K562 (cell line): ENCODE measurements at regions not wholly inside any gene's neighbourhood (a gene's known extent, or its start where the extent isn't known, plus 50 kb on each side); places are given as distances from the start of the nearest gene placed in this dataset.

Experiments used
- REST ChIP-seq, 2 experiments: fragments of 450-650 bp; formaldehyde crosslinking in 1 of 2; IDR thresholded peaks; 2 replicates each; pipeline versions ENCODE4 v1.4.0 to v1.6.1; 2014 to 2020; ENCODE audit warnings: mild to moderate bottlenecking in 2 of 2, borderline replicate concordance in 1 of 2, low read depth in 1 of 2
- ZNF165 ChIP-seq: fragments of 250-450 bp; sonication (Bioruptor Pico); IDR thresholded peaks from 2 replicates; pipeline ENCODE4 v1.4.0; 2020; ENCODE audit warnings: borderline replicate concordance
- TF ChIP-seq, protein P1 (sequence below), 3 experiments: IDR thresholded peaks in 2 of 3; conservative IDR thresholded peaks in 1 of 3; 2 replicates each; pipeline ENCODE4 v1.5.1; 2011 to 2012; ENCODE audit warnings: low read length in 3 of 3, mild to moderate bottlenecking in 3 of 3, control low read depth in 2 of 3, improper control_type of control experiment in 1 of 3, inconsistent platforms in 1 of 3, low read depth in 1 of 3, mixed read lengths in 1 of 3, moderate library complexity in 1 of 3; ENCODE audit not compliant: insufficient read depth in 2 of 3

DNA sequence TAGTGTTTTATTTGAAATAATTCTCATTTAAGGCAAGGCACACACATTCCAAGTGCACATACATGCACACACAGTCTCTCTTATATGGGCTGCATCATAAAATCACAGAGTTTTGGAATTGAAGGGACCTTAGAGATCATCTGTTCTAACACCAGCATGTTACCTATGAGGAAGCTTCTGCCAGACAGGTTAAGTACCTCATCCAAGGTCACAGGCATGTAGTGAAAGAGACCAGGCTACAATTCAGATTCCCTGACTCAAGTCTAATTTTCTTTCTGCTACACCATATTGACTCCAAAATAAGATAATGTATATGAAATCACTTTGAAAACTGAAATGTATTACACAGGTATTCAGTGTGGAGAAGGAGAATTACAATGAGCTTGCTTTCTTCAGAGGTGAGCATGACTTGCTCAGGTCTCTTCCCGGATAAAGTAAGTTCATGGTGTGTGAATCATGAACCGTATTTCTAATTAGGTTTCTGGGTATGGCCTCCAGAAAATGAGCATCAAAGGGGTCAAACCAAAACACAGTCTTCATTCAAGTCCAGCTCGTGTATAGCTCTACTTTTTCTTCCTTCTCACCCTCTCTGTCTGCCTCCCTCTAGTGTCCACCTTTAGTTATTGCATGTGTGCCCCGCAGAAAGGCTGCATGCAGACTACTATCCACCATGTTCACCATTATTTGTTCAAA, 411.9 kb downstream of the FUT8 start (continued):
- TF ChIP-seq REST (IDR thresholded peaks at IDR 0.05; ENCODE audit: borderline replicate concordance) (peak; percentile 51; the same call in 1 of the 2 replicates), REST (CRISPR knock-in tag; IDR thresholded peaks at IDR 0.05; ENCODE audit: low read depth) (no peak), ZNF165 (CRISPR knock-in tag) (no peak)
- TF ChIP-seq, protein P1, sequence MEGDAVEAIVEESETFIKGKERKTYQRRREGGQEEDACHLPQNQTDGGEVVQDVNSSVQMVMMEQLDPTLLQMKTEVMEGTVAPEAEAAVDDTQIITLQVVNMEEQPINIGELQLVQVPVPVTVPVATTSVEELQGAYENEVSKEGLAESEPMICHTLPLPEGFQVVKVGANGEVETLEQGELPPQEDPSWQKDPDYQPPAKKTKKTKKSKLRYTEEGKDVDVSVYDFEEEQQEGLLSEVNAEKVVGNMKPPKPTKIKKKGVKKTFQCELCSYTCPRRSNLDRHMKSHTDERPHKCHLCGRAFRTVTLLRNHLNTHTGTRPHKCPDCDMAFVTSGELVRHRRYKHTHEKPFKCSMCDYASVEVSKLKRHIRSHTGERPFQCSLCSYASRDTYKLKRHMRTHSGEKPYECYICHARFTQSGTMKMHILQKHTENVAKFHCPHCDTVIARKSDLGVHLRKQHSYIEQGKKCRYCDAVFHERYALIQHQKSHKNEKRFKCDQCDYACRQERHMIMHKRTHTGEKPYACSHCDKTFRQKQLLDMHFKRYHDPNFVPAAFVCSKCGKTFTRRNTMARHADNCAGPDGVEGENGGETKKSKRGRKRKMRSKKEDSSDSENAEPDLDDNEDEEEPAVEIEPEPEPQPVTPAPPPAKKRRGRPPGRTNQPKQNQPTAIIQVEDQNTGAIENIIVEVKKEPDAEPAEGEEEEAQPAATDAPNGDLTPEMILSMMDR (IDR thresholded peaks at IDR 0.05 in 2 of 3, conservative IDR thresholded peaks at IDR 0.05 in 1 of 3; ENCODE audit: insufficient read depth in 2 of 3, low read depth in 1 of 3, low read length in 3 of 3): peak; percentile 60 to 74 (median 65)
